ENCODE measurements at regions not wholly inside any gene's neighbourhood (a gene's known extent, or its start where the extent isn't known, plus 50 kb on each side); places are given as distances from the start of the nearest gene placed in this dataset.

DNA sequence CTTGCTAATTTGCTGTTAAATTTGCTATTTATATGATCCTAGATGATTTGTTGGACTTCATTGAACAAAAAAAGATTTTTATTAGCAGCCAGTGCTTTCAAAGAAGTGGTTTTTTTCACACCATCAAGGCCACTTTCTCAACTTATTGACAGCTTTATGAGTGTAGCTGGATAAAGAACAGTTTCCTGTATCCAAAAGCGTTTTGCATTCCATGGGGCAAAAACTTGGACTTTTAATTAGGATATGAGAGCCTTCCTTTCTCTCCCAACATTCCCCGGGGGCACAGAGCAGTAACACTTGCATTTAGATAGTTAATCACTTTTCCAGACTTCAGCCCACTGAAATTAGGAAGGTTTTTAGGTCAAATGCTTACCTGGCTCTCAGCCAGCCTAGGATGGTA, 177.1 kb upstream of the ELAC2 start:
- TF ChIP-seq, protein P1, sequence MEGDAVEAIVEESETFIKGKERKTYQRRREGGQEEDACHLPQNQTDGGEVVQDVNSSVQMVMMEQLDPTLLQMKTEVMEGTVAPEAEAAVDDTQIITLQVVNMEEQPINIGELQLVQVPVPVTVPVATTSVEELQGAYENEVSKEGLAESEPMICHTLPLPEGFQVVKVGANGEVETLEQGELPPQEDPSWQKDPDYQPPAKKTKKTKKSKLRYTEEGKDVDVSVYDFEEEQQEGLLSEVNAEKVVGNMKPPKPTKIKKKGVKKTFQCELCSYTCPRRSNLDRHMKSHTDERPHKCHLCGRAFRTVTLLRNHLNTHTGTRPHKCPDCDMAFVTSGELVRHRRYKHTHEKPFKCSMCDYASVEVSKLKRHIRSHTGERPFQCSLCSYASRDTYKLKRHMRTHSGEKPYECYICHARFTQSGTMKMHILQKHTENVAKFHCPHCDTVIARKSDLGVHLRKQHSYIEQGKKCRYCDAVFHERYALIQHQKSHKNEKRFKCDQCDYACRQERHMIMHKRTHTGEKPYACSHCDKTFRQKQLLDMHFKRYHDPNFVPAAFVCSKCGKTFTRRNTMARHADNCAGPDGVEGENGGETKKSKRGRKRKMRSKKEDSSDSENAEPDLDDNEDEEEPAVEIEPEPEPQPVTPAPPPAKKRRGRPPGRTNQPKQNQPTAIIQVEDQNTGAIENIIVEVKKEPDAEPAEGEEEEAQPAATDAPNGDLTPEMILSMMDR (IDR thresholded peaks at IDR 0.05): no peak
- no peak for TF ChIP-seq ZFX (IDR thresholded peaks at IDR 0.05; ENCODE audit: borderline replicate concordance)
